Transverse colon (tissue), 4 donors: ENCODE measurements at regions not wholly inside any gene's neighbourhood (a gene's known extent, or its start where the extent isn't known, plus 50 kb on each side); places are given as distances from the start of the nearest gene placed in this dataset.
"Not testable (repeated sequence)": the region's sequence is repeated elsewhere in the genome, so short reads cannot be mapped to it uniquely, and the experiment has no call there.

Experiments
- DNase-seq: peaks from one replicate; pipeline ENCODE4 v3.0.0-alpha.2; 2019
- H3K27ac ChIP-seq, 4 donors: fragments of 200-600 bp; sonication (generic); 2 replicates each; pipeline ENCODE4 v1.5.1; 2016 to 2018; ENCODE audit warnings: inconsistent platforms in 4 of 4
- H3K27me3 ChIP-seq: fragments of 200-600 bp; sonication (generic); 2 replicates; pipeline ENCODE4 v1.5.1; 2017; ENCODE audit warnings: inconsistent platforms
- H3K36me3 ChIP-seq, 4 donors: fragments of 200-600 bp; sonication (generic); 2 replicates each; pipeline ENCODE4 v1.5.1; 2017 to 2019; ENCODE audit warnings: inconsistent platforms in 4 of 4
- H3K4me1 ChIP-seq, 4 donors: fragments of 200-600 bp; sonication (generic); 2 replicates each; pipeline ENCODE4 v1.5.1; 2017 to 2020; ENCODE audit warnings: inconsistent platforms in 4 of 4
- H3K4me3 ChIP-seq, 4 donors: fragments of 200-600 bp; sonication (generic); 1 replicate in 1 of 4; 2 replicates in 3 of 4; pipeline versions ENCODE4 v1.5.1 to v1.6.1; 2017 to 2019; ENCODE audit warnings: inconsistent platforms in 4 of 4
- H3K9me3 ChIP-seq, 2 donors: fragments of 200-600 bp; sonication (generic); 2 replicates each; pipeline ENCODE4 v1.5.1; 2017 to 2019; ENCODE audit warnings: inconsistent platforms in 2 of 2
- EP300 ChIP-seq: sonication (generic); formaldehyde crosslinking; IDR thresholded peaks from one replicate; pipeline ENCODE4 v1.6.1; 2017; ENCODE audit warnings: antibody characterized with exemption, low read depth
- POLR2A ChIP-seq: fragments of 450-650 bp; IDR thresholded peaks from one replicate; pipeline ENCODE4 v1.6.1; 2016; ENCODE audit warnings: antibody characterized with exemption, mild to moderate bottlenecking, moderate library complexity
- POLR2AphosphoS5 ChIP-seq, 3 donors: sonication (generic); formaldehyde crosslinking; IDR thresholded peaks; one replicate each; pipeline ENCODE4 v1.6.1; 2016; ENCODE audit warnings: antibody characterized with exemption in 3 of 3
- WGBS, 2 donors: methylation state at CpG; one replicate each; pipeline ENCODE4 v1.1.5; 2018; ENCODE audit warnings: low coverage in 1 of 2; 5-methylcytosine and 5-hydroxymethylcytosine counted together
- in situ Hi-C, 4 donors: fragments of 200-750 bp; cut with MboI; loops; one replicate each; pipeline versions ENCODE4 v1.15.0 to v1.15.1; 2017; ENCODE audit warnings: low sequenced_read_pairs in 3 of 4, low pct_ligation_motif_present in 1 of 4, low pct_unique_long_range_greater_than_20kb in 1 of 4
- intact Hi-C: fragments of 100-400 bp; cut with DNase I; formaldehyde crosslinking; loops from one replicate; pipeline ENCODE4 v1.15.1; 2023; ENCODE audit warnings: low total_unique reads
- TF ChIP-seq, protein P1 (sequence below), 5 experiments: fragments of 200-600 bp in 3 of 5; fragments of 450-650 bp in 2 of 5; sonication (generic) in 3 of 5; IDR thresholded peaks; 1 replicate in 2 of 5; 2 replicates in 3 of 5; pipeline ENCODE4 v1.5.1; 2016 to 2017; ENCODE audit warnings: antibody characterized with exemption in 5 of 5, inconsistent platforms in 3 of 5, mild to moderate bottlenecking in 2 of 5, moderate library complexity in 1 of 5

DNA sequence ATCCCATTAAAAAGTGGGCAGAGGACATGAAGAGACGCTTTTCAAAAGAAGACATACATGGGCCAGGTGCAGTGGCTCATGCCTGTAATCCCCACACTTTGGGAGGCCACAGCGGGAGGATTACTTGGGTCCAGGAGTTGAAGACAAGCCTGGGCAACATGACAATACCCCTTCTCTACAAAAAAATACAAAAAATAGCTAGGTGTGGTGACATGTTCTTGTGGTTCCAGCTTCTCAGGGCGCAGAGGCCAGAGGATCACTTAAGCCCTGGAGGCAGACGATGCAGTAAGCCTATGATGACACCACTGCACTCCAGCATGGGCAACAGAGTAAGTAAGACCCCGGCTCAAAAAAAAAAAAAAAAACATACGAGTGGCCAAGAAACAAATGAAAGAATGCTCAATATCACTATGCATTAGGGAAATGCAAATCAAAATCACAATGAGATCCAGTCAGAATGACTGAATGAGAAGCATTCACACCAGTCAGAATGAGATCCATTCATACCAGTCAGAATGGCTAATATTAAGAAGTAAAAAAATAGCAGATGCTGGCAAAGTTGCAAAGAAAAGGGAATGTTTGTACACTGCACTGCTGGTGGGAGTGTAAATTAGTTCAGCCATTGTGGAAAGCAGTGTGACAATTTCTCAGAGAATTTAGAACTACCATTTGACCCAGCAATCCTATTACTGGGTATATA, 550.2 kb upstream of the SLC39A10 start:
- Histone ChIP-seq H3K4me1 (no peaks in the 10 kb centered on the region), H3K27me3 (no peaks in the 10 kb centered on the region), H3K4me3 (no peak overlapping the region), H3K27ac (no peak overlapping the region), H3K9me3 (no peaks in the 10 kb centered on the region), H3K36me3 (no peaks in the 10 kb centered on the region)
- in situ Hi-C loops = no loop called here
- DNase-seq = no peak
- WGBS, 2 donors = 83 to 86% methylated on average over 3 to 6 of the region's 6 CpGs
- no peak for TF ChIP-seq POLR2A
- TF ChIP-seq EP300 = no peak
- no peak for TF ChIP-seq POLR2AphosphoS5 (IDR thresholded peaks at IDR 0.05)
- TF ChIP-seq, protein P1, sequence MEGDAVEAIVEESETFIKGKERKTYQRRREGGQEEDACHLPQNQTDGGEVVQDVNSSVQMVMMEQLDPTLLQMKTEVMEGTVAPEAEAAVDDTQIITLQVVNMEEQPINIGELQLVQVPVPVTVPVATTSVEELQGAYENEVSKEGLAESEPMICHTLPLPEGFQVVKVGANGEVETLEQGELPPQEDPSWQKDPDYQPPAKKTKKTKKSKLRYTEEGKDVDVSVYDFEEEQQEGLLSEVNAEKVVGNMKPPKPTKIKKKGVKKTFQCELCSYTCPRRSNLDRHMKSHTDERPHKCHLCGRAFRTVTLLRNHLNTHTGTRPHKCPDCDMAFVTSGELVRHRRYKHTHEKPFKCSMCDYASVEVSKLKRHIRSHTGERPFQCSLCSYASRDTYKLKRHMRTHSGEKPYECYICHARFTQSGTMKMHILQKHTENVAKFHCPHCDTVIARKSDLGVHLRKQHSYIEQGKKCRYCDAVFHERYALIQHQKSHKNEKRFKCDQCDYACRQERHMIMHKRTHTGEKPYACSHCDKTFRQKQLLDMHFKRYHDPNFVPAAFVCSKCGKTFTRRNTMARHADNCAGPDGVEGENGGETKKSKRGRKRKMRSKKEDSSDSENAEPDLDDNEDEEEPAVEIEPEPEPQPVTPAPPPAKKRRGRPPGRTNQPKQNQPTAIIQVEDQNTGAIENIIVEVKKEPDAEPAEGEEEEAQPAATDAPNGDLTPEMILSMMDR (IDR thresholded peaks at IDR 0.05) = no peak
- intact Hi-C loops = no loop called here

DNA sequence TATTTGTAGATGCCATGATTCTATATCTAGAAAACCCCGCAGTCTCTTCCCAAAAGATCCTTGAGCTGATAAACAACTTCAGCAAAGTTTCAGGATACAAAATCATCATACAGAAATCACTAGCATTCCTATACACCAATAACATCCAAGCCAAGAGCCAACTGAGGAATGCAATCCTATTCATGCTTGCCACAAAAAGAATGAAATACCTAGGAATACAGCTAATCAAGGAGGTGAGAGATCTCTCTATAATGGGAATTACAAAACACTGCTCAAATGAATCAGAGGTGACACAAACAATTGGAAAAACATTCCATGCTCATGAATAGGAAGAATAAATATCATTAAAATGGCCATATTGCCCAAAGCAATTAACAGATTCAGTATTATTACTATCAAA, 551.4 kb upstream of the SLC39A10 start:
- no peak for DNase-seq
- no peaks in the 10 kb centered on the region for H3K9me3 ChIP-seq
- in situ Hi-C loops (no loop called here), intact Hi-C loops (no loop called here)
- no peaks in the 10 kb centered on the region for H3K36me3 ChIP-seq
- WGBS, 2 donors = 80 to 87% methylated on average over 1 of the region's 1 CpG
- H3K27me3 ChIP-seq = no peaks in the 10 kb centered on the region
- no peak for TF ChIP-seq EP300
- no peak for TF ChIP-seq POLR2A
- no peak for TF ChIP-seq POLR2AphosphoS5 (IDR thresholded peaks at IDR 0.05)
- TF ChIP-seq, protein P1 (IDR thresholded peaks at IDR 0.05) = no peak
- H3K4me3 ChIP-seq = no peak overlapping the region
- H3K27ac ChIP-seq = no peak overlapping the region
- no peaks in the 10 kb centered on the region for H3K4me1 ChIP-seq

DNA sequence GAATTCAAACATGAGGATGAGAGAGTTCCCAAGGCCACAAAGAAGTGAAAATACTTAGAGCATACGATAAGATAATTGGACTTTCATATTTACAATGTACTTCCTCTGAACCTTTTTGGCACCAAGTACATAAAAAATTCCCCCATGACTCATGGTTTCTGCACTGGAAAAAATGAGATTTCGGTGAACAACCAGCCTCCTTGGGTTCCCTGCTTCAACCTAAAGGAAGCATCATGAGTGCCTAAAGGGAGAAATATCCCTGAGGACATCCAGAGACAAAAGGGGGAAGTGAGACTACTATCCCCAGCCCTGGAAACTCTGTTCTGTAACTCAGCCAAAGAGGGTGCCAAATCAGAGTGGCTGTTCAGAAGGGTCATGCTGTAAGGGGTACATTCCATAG, 562.7 kb upstream of the SLC39A10 start:
- in situ Hi-C loops (no loop called here), intact Hi-C loops (no loop called here)
- no peaks in the 10 kb centered on the region for H3K4me1 ChIP-seq
- no peaks in the 10 kb centered on the region for H3K36me3 ChIP-seq
- TF ChIP-seq POLR2AphosphoS5 (IDR thresholded peaks at IDR 0.05) (no peak), POLR2A (no peak), EP300 (no peak)
- TF ChIP-seq, protein P1 (IDR thresholded peaks at IDR 0.05) = no peak
- DNase-seq = no peak
- H3K27me3 ChIP-seq = no peaks in the 10 kb centered on the region
- no peak overlapping the region for H3K4me3 ChIP-seq
- WGBS, 2 donors = 50 to 63% methylated on average over 2 of the region's 2 CpGs
- H3K9me3 ChIP-seq = no peaks in the 10 kb centered on the region
- no peak overlapping the region for H3K27ac ChIP-seq

DNA sequence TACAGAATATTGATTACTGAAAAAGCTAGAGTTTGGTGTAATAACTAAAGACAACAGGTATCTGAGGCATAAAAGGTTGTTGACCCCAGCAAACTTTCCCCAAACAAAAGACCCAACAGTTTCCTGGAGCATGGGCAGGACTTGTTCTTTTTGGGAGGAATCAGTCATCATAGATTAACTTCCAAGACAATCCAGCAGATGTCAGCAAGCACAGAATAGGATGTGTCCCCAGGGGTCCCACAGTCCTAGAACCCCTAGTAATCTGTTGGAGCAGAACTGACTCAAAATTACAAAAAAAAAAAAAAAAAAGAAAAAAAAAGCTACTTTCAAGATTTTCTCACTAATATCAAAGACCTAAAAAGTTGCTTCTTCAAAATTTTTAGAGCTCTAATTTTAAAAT, 564.7 kb upstream of the SLC39A10 start:
- TF ChIP-seq POLR2AphosphoS5 (IDR thresholded peaks at IDR 0.05) (no peak), EP300 (no peak), POLR2A (no peak)
- H3K27me3 ChIP-seq = no peaks in the 10 kb centered on the region
- no peaks in the 10 kb centered on the region for H3K9me3 ChIP-seq
- in situ Hi-C loops = no loop called here
- no peak for DNase-seq
- no peaks in the 10 kb centered on the region for H3K4me1 ChIP-seq
- no peaks in the 10 kb centered on the region for H3K36me3 ChIP-seq
- intact Hi-C loops = no loop called here
- no peak overlapping the region for H3K27ac ChIP-seq
- H3K4me3 ChIP-seq = no peak overlapping the region

DNA sequence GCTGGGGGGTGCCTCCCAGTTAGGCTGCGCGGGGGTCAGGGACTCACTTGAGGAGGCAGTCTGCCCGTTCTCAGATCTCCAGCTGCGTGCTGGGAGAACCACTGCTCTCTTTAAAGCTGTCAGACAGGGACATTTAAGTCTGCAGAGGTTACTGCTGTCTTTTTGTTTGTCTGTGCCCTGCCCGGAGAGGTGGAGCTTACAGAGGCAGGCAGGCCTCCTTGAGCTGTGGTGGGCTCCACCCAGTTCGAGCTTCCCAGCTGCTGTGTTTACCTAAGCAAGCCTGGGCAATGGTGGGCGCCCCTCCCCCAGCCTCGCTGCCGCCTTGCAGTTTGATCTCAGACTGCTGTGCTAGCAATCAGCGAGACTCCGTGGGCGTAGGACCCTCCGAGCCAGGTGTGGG, 584.2 kb upstream of the SLC39A10 start:
- in situ Hi-C loops, H3K4me1 ChIP-seq, intact Hi-C loops, H3K27me3 ChIP-seq, H3K9me3 ChIP-seq, H3K4me3 ChIP-seq, DNase-seq, H3K36me3 ChIP-seq, H3K27ac ChIP-seq: not testable (repeated sequence)
- WGBS, 2 donors = 50% methylated on average over 2 of the region's 13 CpGs; no CpG with 5 or more reads in 1 of the 2 donors
